ENCODE measurements at regions not wholly inside any gene's neighbourhood (a gene's known extent, or its start where the extent isn't known, plus 50 kb on each side); places are given as distances from the start of the nearest gene placed in this dataset.

GRCh38 chr9:93826905-93827544 lies 128.1 kb downstream of the BARX1 start:
- DNase-seq: no peak
- Histone ChIP-seq H3K27ac (no peak overlapping the region), H3K4me3 (no peak overlapping the region), H3K9me3 (no peaks in the 10 kb centered on the region), H3K36me3 (no peaks in the 10 kb centered on the region), H3K27me3 (no peaks in the 10 kb centered on the region), H3K9ac (ENCODE audit: low read depth in 2 of 2, low read length in 2 of 2) (no peak overlapping the region), H3K4me1 (no peaks in the 10 kb centered on the region)
- intact Hi-C loops (cut with DNase I): no loop called here
- no peak for TF ChIP-seq CTCF (IDR thresholded peaks at IDR 0.05)

GRCh38 chr9:93826209-93826608 lies 128.9 kb downstream of the BARX1 start:
- no peaks in the 10 kb centered on the region for H3K27me3 ChIP-seq
- TF ChIP-seq CTCF (IDR thresholded peaks at IDR 0.05): peak; percentile 52
- H3K36me3 ChIP-seq: no peaks in the 10 kb centered on the region
- no peaks in the 10 kb centered on the region for H3K4me1 ChIP-seq
- H3K9ac ChIP-seq (ENCODE audit: low read depth in 2 of 2, low read length in 2 of 2): no peak overlapping the region
- no peaks in the 10 kb centered on the region for H3K9me3 ChIP-seq
- peak; percentile 52 for DNase-seq
- intact Hi-C loops (cut with DNase I): no loop called here
- H3K4me3 ChIP-seq: no peak overlapping the region
- no peak overlapping the region for H3K27ac ChIP-seq

- intact Hi-C loops (cut with DNase I): no loop called here
- no peak for DNase-seq
Measured at GRCh38 chr9:93825348-93826115, 129.6 kb downstream of the BARX1 start.

GRCh38 chr9:93824386-93825294 lies 130.5 kb downstream of the BARX1 start:
- Histone ChIP-seq H3K27me3 (no peaks in the 10 kb centered on the region), H3K9ac (ENCODE audit: low read depth in 2 of 2, low read length in 2 of 2) (no peak overlapping the region), H3K36me3 (no peaks in the 10 kb centered on the region), H3K4me1 (no peaks in the 10 kb centered on the region), H3K27ac (no peak overlapping the region), H3K9me3 (no peaks in the 10 kb centered on the region), H3K4me3 (no peak overlapping the region)
- intact Hi-C loops (cut with DNase I): no loop called here
- TF ChIP-seq CTCF (IDR thresholded peaks at IDR 0.05): no peak
- DNase-seq: no peak

More at GRCh38 chr9:93825348-93826115, 129.6 kb downstream of the BARX1 start:
- Histone ChIP-seq H3K9me3 (no peaks in the 10 kb centered on the region), H3K27ac (no peak overlapping the region), H3K27me3 (no peaks in the 10 kb centered on the region), H3K9ac (ENCODE audit: low read depth in 2 of 2, low read length in 2 of 2) (no peak overlapping the region), H3K36me3 (no peaks in the 10 kb centered on the region), H3K4me3 (no peak overlapping the region), H3K4me1 (no peaks in the 10 kb centered on the region)
- TF ChIP-seq CTCF (IDR thresholded peaks at IDR 0.05): no peak

- H3K27me3 ChIP-seq: no peaks in the 10 kb centered on the region
- no peaks in the 10 kb centered on the region for H3K36me3 ChIP-seq
- no peaks in the 10 kb centered on the region for H3K4me1 ChIP-seq
- no peaks in the 10 kb centered on the region for H3K9me3 ChIP-seq
- no peak overlapping the region for H3K27ac ChIP-seq
- intact Hi-C loops (cut with DNase I): no loop called here
- DNase-seq: no peak
- no peak overlapping the region for H3K4me3 ChIP-seq
- no peak overlapping the region for H3K9ac ChIP-seq (ENCODE audit: low read depth in 2 of 2, low read length in 2 of 2)
- no peak for TF ChIP-seq CTCF (IDR thresholded peaks at IDR 0.05)
Measured at GRCh38 chr9:93823245-93824072, 131.7 kb downstream of the BARX1 start.

Measured in colonic mucosa (tissue), 4 donors.